Esophagus muscularis mucosa (tissue), 3 donors: ENCODE measurements at regions not wholly inside any gene's neighbourhood (a gene's known extent, or its start where the extent isn't known, plus 50 kb on each side); places are given as distances from the start of the nearest gene placed in this dataset.

Source experiments
- CTCF ChIP-seq, 3 experiments: fragments of 200-600 bp in 2 of 3; fragments of 450-650 bp in 1 of 3; sonication (generic) in 2 of 3; IDR thresholded peaks; one replicate each; pipeline ENCODE4 v1.5.1; 2017 to 2019; ENCODE audit warnings: antibody characterized with exemption in 3 of 3, mild to moderate bottlenecking in 2 of 3, moderate library complexity in 1 of 3
- POLR2A ChIP-seq: fragments of 450-650 bp; IDR thresholded peaks from one replicate; pipeline ENCODE4 v1.6.1; 2017; ENCODE audit warnings: antibody characterized with exemption, moderate library complexity, mild to moderate bottlenecking, low read depth
- POLR2AphosphoS5 ChIP-seq, 2 donors: sonication (generic); formaldehyde crosslinking; IDR thresholded peaks; one replicate each; pipeline ENCODE4 v1.6.1; 2017; ENCODE audit warnings: antibody characterized with exemption in 2 of 2

DNA sequence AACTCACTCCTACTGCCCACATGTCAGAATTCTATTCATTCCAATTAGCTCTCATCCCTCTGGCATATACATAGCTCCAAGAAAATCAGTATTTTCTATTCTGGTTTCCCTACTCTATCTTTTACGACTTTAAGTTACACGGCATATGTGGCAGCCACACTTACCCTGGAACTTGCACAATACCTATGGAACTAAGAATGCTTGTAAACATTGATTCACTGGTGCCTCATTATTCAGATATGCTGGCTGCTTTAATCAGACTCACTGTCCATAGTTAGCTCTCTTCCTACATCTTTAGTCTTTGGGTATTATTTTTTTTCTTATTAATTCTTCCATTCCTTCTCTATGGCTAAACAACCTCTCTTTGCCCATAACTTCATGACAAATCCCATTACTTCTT is 1519.9 kb upstream of the ACVR2A start:
- TF ChIP-seq CTCF (IDR thresholded peaks at IDR 0.05) (no peak), POLR2A (no peak), POLR2AphosphoS5 (IDR thresholded peaks at IDR 0.05) (no peak)
